Effector memory CD4-positive, alpha-beta T cell (primary cell): ENCODE measurements at regions not wholly inside any gene's neighbourhood (a gene's known extent, or its start where the extent isn't known, plus 50 kb on each side); places are given as distances from the start of the nearest gene placed in this dataset.
"Not testable (repeated sequence)": the region's sequence is repeated elsewhere in the genome, so short reads cannot be mapped to it uniquely, and the experiment has no call there.

Experiments used
- DNase-seq, 3 donors: peaks; one replicate each; pipeline ENCODE4 v3.0.0-alpha.2; 2020
- H3K27ac ChIP-seq: 2 replicates; pipeline ENCODE4 v1.7.0; 2013; ENCODE audit warnings: mild to moderate bottlenecking, low read length, moderate library complexity; ENCODE audit not compliant: insufficient read depth, poor library complexity, severe bottlenecking
- H3K27me3 ChIP-seq: replicated peaks from 2 replicates; pipeline ENCODE4 v1.7.0; 2013; ENCODE audit warnings: mild to moderate bottlenecking, low read length; ENCODE audit not compliant: insufficient read depth, control insufficient read depth, poor library complexity, severe bottlenecking
- H3K36me3 ChIP-seq: 2 replicates; pipeline ENCODE4 v1.7.0; 2013; ENCODE audit warnings: mild to moderate bottlenecking, low read length, moderate library complexity; ENCODE audit not compliant: control insufficient read depth, insufficient read depth
- H3K4me1 ChIP-seq: 2 replicates; pipeline ENCODE4 v1.7.0; 2013; ENCODE audit warnings: low read length, mild to moderate bottlenecking; ENCODE audit not compliant: control insufficient read depth, insufficient read depth, poor library complexity, severe bottlenecking
- H3K4me3 ChIP-seq: 2 replicates; pipeline ENCODE4 v1.7.0; 2013; ENCODE audit warnings: low read length, low read depth, mild to moderate bottlenecking; ENCODE audit not compliant: insufficient read depth, poor library complexity, severe bottlenecking
- H3K9me3 ChIP-seq: 2 replicates; pipeline ENCODE4 v1.7.0; 2013; ENCODE audit warnings: mild to moderate bottlenecking, low read length, moderate library complexity; ENCODE audit not compliant: control insufficient read depth

DNA sequence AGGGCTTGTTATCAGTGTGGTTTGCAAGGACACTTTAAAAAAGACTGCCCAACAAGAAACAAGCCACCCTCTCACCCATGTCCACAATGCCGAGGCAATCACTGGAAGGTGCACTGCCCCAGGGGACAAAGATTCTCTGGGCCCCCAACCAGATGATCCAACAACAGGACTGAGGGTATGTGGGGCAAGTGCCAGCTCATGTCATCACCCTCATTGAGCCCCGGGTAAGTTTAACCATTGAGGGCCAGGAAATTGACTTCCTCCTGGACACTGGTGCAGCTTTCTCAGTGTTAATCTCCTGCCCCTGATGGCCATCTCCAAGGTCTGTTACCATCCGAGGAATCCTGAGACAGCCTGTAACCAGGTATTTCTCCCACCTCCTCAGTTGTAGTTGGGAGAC is 373.0 kb upstream of the SFSWAP start:
- not testable (repeated sequence) for H3K4me1 ChIP-seq, H3K27me3 ChIP-seq, H3K4me3 ChIP-seq, H3K36me3 ChIP-seq, H3K9me3 ChIP-seq, DNase-seq, H3K27ac ChIP-seq

DNA sequence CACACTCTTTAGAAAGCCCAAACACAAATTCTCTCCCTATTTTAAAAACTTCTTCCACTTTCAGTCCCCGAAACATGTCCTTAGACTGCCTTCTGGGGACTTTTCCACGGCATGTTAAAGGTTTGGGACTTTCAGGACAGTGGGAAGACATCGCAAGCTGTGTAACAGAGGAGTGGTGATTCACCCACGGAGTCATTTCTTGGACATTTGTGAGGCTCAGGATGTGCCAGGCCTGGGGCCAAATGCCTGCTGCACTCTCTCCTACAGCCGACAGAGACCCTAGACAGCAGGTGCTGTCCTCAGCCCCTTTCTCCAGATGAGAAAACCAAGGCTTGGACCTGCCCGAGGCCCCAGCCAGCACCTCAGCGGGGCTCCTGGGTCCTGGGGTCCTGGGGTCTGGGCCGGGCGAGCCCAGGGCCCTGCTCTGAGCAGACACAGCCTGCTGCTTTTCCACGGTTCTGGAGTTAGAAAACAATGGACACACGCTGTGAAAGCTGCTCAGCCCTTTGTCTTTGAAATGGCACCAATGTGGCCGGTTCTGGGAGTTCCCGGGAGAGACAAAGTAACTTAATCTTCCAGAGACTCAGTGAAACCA is 370.2 kb upstream of the SFSWAP start:
- Histone ChIP-seq H3K9me3 (no peaks in the 10 kb centered on the region), H3K36me3 (no peaks in the 10 kb centered on the region), H3K4me1 (no peaks in the 10 kb centered on the region), H3K4me3 (no peak overlapping the region), H3K27me3 (no peaks in the 10 kb centered on the region), H3K27ac (no peak overlapping the region)
- no peak for DNase-seq

DNA sequence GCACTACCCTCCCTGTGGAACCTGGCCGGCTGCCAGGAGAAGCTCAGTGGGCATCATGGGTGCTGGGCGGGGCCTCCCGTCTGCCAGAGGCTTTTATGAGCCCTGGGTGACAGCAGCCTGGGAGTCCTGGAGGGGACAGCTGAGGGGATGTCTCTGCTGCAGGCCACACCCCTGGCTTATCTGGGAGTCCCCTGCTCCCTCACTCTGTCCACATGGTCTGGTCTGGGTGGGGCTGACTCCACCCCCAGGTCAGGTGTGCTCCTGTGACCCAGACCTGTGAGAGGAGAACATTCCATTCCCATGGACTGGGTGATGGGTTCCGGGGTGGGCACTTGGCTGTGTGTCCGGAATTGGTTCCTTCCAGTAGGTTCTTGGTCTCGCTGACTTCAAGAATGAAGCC is 369.3 kb upstream of the SFSWAP start:
- not testable (repeated sequence) for H3K36me3 ChIP-seq, DNase-seq, H3K27me3 ChIP-seq, H3K9me3 ChIP-seq, H3K4me1 ChIP-seq, H3K27ac ChIP-seq, H3K4me3 ChIP-seq

DNA sequence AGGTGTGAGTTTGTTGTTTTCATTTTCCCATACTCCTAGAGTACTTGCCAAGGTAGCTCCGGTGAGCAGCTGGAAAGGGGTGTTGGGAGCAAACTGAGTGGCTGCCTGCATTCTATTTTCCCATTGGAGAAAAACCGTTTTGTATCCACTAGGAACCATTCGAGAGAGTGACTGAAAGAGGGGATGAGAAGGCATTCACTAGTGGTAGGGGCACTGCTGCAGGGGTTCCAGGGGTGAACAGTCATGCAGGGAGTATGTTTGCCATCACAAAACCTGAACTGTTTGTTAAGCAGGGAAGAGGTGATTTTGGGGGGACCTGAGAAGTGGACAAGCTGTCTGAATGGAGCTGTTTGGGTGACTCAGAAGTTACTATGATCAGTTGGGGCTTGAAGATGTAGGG is 367.5 kb upstream of the SFSWAP start:
- DNase-seq, H3K4me3 ChIP-seq, H3K27me3 ChIP-seq, H3K36me3 ChIP-seq, H3K4me1 ChIP-seq, H3K9me3 ChIP-seq, H3K27ac ChIP-seq: not testable (repeated sequence)

DNA sequence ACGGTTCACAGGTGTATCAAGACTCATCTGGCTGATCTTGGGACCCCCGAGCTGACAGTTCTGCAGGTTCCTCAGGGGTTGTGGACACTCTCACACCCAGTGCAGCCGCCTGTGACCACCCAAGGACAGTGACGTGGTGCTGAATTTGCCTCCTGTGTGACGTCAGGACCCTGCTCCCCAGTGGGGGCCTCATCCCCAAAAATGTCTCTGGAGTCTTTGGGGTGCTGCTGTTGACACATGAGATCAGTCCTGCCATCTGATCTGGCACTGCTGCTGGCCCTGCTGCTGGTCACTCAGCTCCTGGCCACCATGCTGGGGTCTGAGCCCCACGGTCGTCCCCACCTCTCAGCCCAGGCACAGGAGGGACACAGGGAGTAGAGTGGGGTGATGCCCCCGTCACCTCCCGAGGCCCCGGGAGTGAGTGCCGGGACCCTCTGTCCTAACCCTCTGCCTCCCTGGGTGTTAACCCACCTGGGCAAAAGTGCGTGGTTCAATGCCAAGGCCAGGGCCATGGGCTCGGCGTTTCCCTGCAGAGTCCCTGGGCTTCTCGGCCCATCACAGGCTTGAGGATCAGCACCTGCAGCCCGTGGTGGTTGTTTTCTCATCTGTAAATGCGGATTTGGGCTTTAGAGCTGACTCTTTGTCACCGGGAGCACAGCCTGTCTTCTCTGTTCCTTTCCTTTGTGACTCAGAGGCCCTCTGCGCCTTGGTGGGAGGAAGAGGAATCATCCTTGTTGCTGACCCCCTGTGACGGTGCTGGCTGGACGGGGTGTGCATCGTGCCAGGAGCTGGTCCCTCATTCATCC is 366.0 kb upstream of the SFSWAP start:
- not testable (repeated sequence) for H3K4me1 ChIP-seq, H3K27ac ChIP-seq, H3K36me3 ChIP-seq, DNase-seq, H3K4me3 ChIP-seq, H3K9me3 ChIP-seq, H3K27me3 ChIP-seq

DNA sequence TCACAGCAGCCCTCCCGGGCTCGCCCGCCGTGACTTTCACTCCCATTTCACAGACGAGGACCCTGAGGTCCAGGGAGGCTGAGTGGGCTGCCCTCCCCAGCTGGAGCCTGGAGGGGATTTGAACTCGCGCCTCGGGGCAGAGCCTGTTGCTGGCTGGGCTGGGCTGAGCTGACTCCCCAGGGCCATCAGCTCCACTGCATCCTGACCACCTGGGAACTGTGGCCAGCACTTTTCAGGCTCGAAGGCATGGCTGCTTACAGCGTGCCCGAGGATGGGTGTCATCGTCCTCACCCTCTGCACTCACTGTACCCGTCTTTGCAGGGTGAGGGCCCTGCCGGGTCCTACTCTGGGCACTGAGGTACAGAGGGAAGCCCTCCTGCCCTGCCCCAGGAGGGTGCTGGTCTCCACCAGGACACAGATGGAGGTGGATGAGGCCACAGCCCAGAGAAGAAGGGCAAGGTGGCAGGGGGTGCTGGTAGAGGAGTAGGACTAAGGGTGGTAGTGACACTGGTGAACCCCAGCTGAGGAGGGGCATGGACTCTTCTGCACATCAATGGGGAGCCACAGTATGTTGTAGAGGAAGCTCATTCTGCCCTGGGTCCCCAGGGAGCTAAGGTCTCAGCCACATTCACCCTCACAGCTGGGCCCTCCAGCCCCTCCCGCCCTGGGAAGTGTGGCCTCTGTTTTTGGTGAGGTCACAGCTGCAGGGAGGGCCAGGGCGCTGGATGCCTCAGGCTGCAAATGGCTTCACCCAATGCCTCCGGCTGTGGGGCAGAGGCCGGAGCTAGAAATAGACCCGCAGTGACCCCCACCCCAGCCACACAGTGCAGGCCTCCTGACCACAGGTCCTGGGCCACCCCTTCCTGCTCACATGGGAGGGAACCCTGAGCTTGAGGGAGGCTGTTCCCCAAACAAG is 365.1 kb upstream of the SFSWAP start:
- Histone ChIP-seq H3K27ac (no peak overlapping the region), H3K9me3 (no peaks in the 10 kb centered on the region), H3K36me3 (no peaks in the 10 kb centered on the region), H3K27me3 (no peaks in the 10 kb centered on the region), H3K4me1 (no peaks in the 10 kb centered on the region), H3K4me3 (no peak overlapping the region)
- DNase-seq, result no peak

DNA sequence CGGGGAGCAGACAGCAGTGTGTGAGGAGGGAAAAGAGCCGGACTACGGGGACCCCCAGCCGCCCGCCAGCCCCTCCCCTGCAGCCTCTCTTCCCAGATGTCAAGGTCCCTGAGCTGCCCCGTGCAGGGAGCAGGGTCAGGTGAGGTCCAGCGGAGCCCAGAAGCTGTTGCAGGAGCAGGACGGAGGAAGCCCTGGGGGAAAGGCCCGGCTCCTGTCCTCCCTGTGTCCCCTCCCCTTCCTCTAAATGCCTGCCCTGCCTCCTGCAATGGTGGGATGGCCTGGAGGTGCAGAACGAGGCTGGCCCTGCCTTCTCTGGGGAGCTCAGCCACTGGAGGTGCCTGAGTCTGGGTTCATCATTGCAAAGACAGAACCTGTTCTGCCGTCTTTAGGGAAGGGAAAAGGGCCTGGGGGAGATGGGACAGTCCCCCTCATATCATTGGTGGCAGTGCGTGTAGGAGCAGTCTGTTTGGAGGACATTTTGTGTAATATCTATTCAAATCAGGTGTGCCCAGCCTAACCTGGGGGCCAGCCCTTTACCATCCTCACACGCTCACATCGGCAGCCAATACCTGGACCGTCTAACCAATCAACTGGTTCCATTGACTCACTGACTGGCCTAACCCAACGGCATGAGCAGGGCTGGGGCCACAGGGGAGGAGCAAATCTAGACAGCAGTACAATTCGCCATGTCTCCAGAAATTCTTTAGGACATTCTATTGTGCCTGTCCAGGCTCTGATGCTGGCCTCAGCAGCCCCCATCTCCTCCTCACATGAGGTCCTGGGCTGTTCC is 364.1 kb upstream of the SFSWAP start:
- H3K36me3 ChIP-seq, result no peaks in the 10 kb centered on the region
- H3K4me1 ChIP-seq, result no peaks in the 10 kb centered on the region
- no peak overlapping the region for H3K4me3 ChIP-seq
- H3K27me3 ChIP-seq, result no peaks in the 10 kb centered on the region
- no peaks in the 10 kb centered on the region for H3K9me3 ChIP-seq
- H3K27ac ChIP-seq, result no peak overlapping the region
- DNase-seq, result no peak

DNA sequence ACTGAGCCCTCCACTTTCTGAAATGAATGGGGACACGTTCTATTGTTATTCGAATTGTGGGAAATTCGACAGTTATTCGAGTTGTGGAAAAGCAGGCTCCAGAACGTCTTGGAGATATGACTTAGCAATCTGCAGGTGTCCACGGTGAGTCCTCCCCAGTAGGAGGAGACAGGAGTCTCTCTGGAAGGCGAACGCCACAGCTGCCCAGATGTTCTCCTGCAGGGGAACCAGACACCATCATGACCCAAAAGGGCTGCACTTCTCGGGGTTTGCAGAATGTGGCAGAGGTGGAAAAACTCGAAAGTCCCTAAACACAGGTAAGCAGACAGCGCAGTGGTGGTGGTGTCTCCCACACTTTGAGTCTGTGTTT is 363.6 kb upstream of the SFSWAP start:
- no peak overlapping the region for H3K4me3 ChIP-seq
- H3K4me1 ChIP-seq, result no peaks in the 10 kb centered on the region
- H3K27ac ChIP-seq, result no peak overlapping the region
- DNase-seq, result no peak
- H3K27me3 ChIP-seq, result no peaks in the 10 kb centered on the region
- no peaks in the 10 kb centered on the region for H3K36me3 ChIP-seq
- no peaks in the 10 kb centered on the region for H3K9me3 ChIP-seq

DNA sequence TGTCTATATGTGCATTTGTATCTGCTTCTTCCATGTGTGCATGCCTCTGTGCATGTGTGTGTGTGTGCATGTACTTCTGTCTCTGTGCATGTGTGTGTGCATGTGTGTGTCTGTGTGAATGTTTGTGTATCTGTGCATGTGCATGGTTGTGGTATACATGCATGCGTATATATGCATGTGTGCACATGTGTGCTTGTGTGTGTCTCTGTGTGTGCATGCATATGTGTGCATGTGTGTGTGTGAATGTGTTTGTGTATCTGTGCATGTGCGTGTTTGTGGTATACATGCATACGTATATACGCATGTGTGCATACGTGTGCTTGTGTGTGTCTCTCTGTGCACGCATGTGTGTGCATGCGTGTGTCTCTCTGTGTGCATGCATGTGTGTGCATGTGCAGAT is 363.2 kb upstream of the SFSWAP start:
- Histone ChIP-seq H3K4me3 (no peak overlapping the region), H3K27me3 (no peaks in the 10 kb centered on the region), H3K9me3 (no peaks in the 10 kb centered on the region), H3K27ac (no peak overlapping the region), H3K36me3 (no peaks in the 10 kb centered on the region), H3K4me1 (no peaks in the 10 kb centered on the region)
- no peak for DNase-seq
